Fibroblast of mammary gland (primary cell): ENCODE measurements at regions not wholly inside any gene's neighbourhood (a gene's known extent, or its start where the extent isn't known, plus 50 kb on each side); places are given as distances from the start of the nearest gene placed in this dataset.

Source experiments
- DNase-seq: peaks from one replicate; pipeline ENCODE4 v3.0.0-alpha.2; 2010; ENCODE audit warnings: low read depth
- H3K4me3 ChIP-seq: 2 replicates; pipeline ENCODE4 v1.5.1; 2011; ENCODE audit warnings: low read depth, mild to moderate bottlenecking, low read length, moderate library complexity; ENCODE audit not compliant: control insufficient read depth
- CTCF ChIP-seq: conservative IDR thresholded peaks from 2 replicates; pipeline ENCODE4 v1.5.1; 2011; ENCODE audit warnings: low read depth, low read length, inconsistent platforms; ENCODE audit not compliant: control insufficient read depth, insufficient read depth

GRCh38 chr4:128371001-128371777, 83.6 kb upstream of the PGRMC2 start:
- no peak overlapping the region for H3K4me3 ChIP-seq
- no peak for TF ChIP-seq CTCF
- DNase-seq: peak; percentile 54

GRCh38 chr4:128366212-128366611, 78.6 kb upstream of the PGRMC2 start:
- no peak for DNase-seq
- TF ChIP-seq CTCF: no peak
- H3K4me3 ChIP-seq: no peak overlapping the region

- no peak for TF ChIP-seq CTCF
- H3K4me3 ChIP-seq: no peak overlapping the region
- DNase-seq: peak; percentile 21
Observed at GRCh38 chr4:128364565-128364964, 77.0 kb upstream of the PGRMC2 start.

- no peak for TF ChIP-seq CTCF
- no peak overlapping the region for H3K4me3 ChIP-seq
- DNase-seq: no peak
Observed at GRCh38 chr4:128363966-128364365, 76.4 kb upstream of the PGRMC2 start.

- no peak for DNase-seq
- H3K4me3 ChIP-seq: no peak overlapping the region
- TF ChIP-seq CTCF: no peak
Observed at GRCh38 chr4:128362760-128363159, 75.1 kb upstream of the PGRMC2 start.

GRCh38 chr4:128359422-128359821, 71.8 kb upstream of the PGRMC2 start:
- DNase-seq: no peak
- H3K4me3 ChIP-seq: no peak overlapping the region
- TF ChIP-seq CTCF: no peak

- H3K4me3 ChIP-seq: no peak overlapping the region
- DNase-seq: no peak
- no peak for TF ChIP-seq CTCF
Observed at GRCh38 chr4:128358913-128359279, 71.3 kb upstream of the PGRMC2 start.
